ENCODE measurements at regions not wholly inside any gene's neighbourhood (a gene's known extent, or its start where the extent isn't known, plus 50 kb on each side); places are given as distances from the start of the nearest gene placed in this dataset.

- intact Hi-C loops (cut with micrococcal nuclease; ENCODE audit: unreplicated experiment) = no loop called here
- no TSS peak for BruUV-seq (replicated peaks)
- Mint-ChIP-seq H3K9me3 (ENCODE audit: low read depth, unreplicated experiment) (no peaks in the 10 kb centered on the region), H3K4me1 (ENCODE audit: low read depth, unreplicated experiment) (no peaks in the 10 kb centered on the region), H3K27ac (ENCODE audit: unreplicated experiment) (no peak overlapping the region), H3K36me3 (ENCODE audit: insufficient read depth, unreplicated experiment) (no peaks in the 10 kb centered on the region), H3K4me3 (ENCODE audit: low read depth, unreplicated experiment) (no peak overlapping the region), H3K27me3 (ENCODE audit: unreplicated experiment) (no peaks in the 10 kb centered on the region)
- no peak for TF ChIP-seq CTCF (IDR thresholded peaks at IDR 0.05; ENCODE audit: unreplicated experiment)
- DNase-seq = no peak
- CTCF ChIA-PET = no interaction called here
Measured at GRCh38 chr1:185450917-185451316, 133.9 kb upstream of the IVNS1ABP start.

GRCh38 chr1:185450060-185450788 lies 133.2 kb upstream of the IVNS1ABP start:
- no peak for DNase-seq
- Mint-ChIP-seq H3K4me1 (ENCODE audit: low read depth, unreplicated experiment) (no peaks in the 10 kb centered on the region), H3K27ac (ENCODE audit: unreplicated experiment) (no peak overlapping the region), H3K9me3 (ENCODE audit: low read depth, unreplicated experiment) (no peaks in the 10 kb centered on the region), H3K27me3 (ENCODE audit: unreplicated experiment) (no peaks in the 10 kb centered on the region), H3K36me3 (ENCODE audit: insufficient read depth, unreplicated experiment) (no peaks in the 10 kb centered on the region), H3K4me3 (ENCODE audit: low read depth, unreplicated experiment) (no peak overlapping the region)
- CTCF ChIA-PET = no interaction called here
- intact Hi-C loops (cut with micrococcal nuclease; ENCODE audit: unreplicated experiment) = no loop called here
- no peak for TF ChIP-seq CTCF (IDR thresholded peaks at IDR 0.05; ENCODE audit: unreplicated experiment)
- no TSS peak for BruUV-seq (replicated peaks)

- H3K9me3 Mint-ChIP-seq (ENCODE audit: low read depth, unreplicated experiment) = no peaks in the 10 kb centered on the region
- no peak overlapping the region for H3K27ac Mint-ChIP-seq (ENCODE audit: unreplicated experiment)
- H3K36me3 Mint-ChIP-seq (ENCODE audit: insufficient read depth, unreplicated experiment) = no peaks in the 10 kb centered on the region
- intact Hi-C loops (cut with micrococcal nuclease; ENCODE audit: unreplicated experiment) = no loop called here
- no peak for DNase-seq
- H3K4me3 Mint-ChIP-seq (ENCODE audit: low read depth, unreplicated experiment) = no peak overlapping the region
- H3K4me1 Mint-ChIP-seq (ENCODE audit: low read depth, unreplicated experiment) = no peaks in the 10 kb centered on the region
- TF ChIP-seq CTCF (IDR thresholded peaks at IDR 0.05; ENCODE audit: unreplicated experiment) = no peak
- CTCF ChIA-PET = no interaction called here
- no peaks in the 10 kb centered on the region for H3K27me3 Mint-ChIP-seq (ENCODE audit: unreplicated experiment)
- BruUV-seq (replicated peaks) = no TSS peak
Measured at GRCh38 chr1:185449378-185450059, 132.5 kb upstream of the IVNS1ABP start.

- no peaks in the 10 kb centered on the region for H3K27me3 Mint-ChIP-seq (ENCODE audit: unreplicated experiment)
- H3K27ac Mint-ChIP-seq (ENCODE audit: unreplicated experiment) = no peak overlapping the region
- H3K36me3 Mint-ChIP-seq (ENCODE audit: insufficient read depth, unreplicated experiment) = no peaks in the 10 kb centered on the region
- intact Hi-C loops (cut with micrococcal nuclease; ENCODE audit: unreplicated experiment) = no loop called here
- DNase-seq = no peak
- no peak for TF ChIP-seq CTCF (IDR thresholded peaks at IDR 0.05; ENCODE audit: unreplicated experiment)
- no peaks in the 10 kb centered on the region for H3K4me1 Mint-ChIP-seq (ENCODE audit: low read depth, unreplicated experiment)
- no peaks in the 10 kb centered on the region for H3K9me3 Mint-ChIP-seq (ENCODE audit: low read depth, unreplicated experiment)
- no TSS peak for BruUV-seq (replicated peaks)
- no peak overlapping the region for H3K4me3 Mint-ChIP-seq (ENCODE audit: low read depth, unreplicated experiment)
- CTCF ChIA-PET = no interaction called here
Measured at GRCh38 chr1:185448591-185449186, 131.6 kb upstream of the IVNS1ABP start.
